ENCODE measurements at regions not wholly inside any gene's neighbourhood (a gene's known extent, or its start where the extent isn't known, plus 50 kb on each side); places are given as distances from the start of the nearest gene placed in this dataset.

DNA sequence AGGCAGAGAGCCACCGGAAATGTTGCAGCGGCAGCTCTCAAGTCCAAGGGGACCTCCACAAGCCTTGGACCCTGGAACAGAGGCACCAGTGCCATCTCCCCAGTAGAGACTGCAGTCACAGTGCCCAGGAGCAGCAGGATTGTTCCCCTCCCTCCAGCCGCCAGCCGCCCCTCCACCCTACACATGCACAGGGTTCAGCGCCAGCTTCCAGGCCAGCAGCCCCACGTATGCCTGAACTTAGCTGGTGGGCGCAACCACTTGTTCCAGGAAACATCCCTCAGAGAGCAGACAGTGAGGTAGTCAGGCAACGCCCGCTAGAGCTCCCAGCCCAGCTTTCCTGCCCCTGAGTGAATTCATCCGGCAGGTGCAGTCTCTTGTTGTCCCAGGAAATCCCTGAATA is 1098.1 kb upstream of the NCAM2 start:
- no peak for TF ChIP-seq POLR2A (IDR thresholded peaks at IDR 0.05; ENCODE audit: low read depth, low read length)
- TF ChIP-seq, protein P1, sequence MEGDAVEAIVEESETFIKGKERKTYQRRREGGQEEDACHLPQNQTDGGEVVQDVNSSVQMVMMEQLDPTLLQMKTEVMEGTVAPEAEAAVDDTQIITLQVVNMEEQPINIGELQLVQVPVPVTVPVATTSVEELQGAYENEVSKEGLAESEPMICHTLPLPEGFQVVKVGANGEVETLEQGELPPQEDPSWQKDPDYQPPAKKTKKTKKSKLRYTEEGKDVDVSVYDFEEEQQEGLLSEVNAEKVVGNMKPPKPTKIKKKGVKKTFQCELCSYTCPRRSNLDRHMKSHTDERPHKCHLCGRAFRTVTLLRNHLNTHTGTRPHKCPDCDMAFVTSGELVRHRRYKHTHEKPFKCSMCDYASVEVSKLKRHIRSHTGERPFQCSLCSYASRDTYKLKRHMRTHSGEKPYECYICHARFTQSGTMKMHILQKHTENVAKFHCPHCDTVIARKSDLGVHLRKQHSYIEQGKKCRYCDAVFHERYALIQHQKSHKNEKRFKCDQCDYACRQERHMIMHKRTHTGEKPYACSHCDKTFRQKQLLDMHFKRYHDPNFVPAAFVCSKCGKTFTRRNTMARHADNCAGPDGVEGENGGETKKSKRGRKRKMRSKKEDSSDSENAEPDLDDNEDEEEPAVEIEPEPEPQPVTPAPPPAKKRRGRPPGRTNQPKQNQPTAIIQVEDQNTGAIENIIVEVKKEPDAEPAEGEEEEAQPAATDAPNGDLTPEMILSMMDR (IDR thresholded peaks at IDR 0.05; ENCODE audit: extremely low read depth in 1 of 2, insufficient read depth in 1 of 2, low read depth in 1 of 2, low read length in 2 of 2), result no peak
- TF ChIP-seq EZH2 (IDR thresholded peaks at IDR 0.05; ENCODE audit: borderline replicate concordance, low read depth, low read length, severe bottlenecking), result no peak
- TF ChIP-seq, protein P2, sequence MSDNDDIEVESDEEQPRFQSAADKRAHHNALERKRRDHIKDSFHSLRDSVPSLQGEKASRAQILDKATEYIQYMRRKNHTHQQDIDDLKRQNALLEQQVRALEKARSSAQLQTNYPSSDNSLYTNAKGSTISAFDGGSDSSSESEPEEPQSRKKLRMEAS (IDR thresholded peaks at IDR 0.05; ENCODE audit: insufficient read depth, insufficient read length), result no peak
- TF ChIP-seq POLR2AphosphoS5 (IDR thresholded peaks at IDR 0.05; ENCODE audit: insufficient read depth, low read depth, low read length), result no peak
- no peak for TF ChIP-seq JUN (IDR thresholded peaks at IDR 0.05; ENCODE audit: borderline replicate concordance, insufficient read depth, insufficient read length, low read depth)
- TF ChIP-seq GATA2 (IDR thresholded peaks at IDR 0.05; ENCODE audit: insufficient read depth, insufficient read length, low read depth, low read length), result no peak
- no peak for TF ChIP-seq MYC (IDR thresholded peaks at IDR 0.05; ENCODE audit: low read depth, low read length)
- no peak for TF ChIP-seq FOS (IDR thresholded peaks at IDR 0.05; ENCODE audit: borderline replicate concordance, insufficient read depth, low read length)

All from endothelial cell of umbilical vein (primary cell).